ENCODE measurements at regions not wholly inside any gene's neighbourhood (a gene's known extent, or its start where the extent isn't known, plus 50 kb on each side); places are given as distances from the start of the nearest gene placed in this dataset.

DNA sequence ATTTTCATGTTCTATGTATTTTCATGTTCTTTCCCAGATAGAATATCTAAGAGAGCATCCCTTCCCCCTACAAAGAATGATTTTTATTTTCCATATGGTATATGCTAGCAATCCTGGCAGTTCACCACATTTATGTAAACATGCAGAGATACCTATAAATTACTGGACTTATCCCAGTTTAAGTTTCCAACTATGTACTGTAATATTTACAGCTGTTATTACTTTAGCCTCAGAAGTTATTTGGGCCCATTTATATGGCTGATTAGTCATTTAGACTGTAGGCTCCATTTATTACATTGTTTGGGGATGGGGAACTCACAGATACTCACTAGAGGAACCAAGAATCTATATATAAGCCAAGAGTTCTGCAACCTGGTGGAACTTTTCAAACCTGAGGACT is 84.8 kb upstream of the WARS2 start:
- Histone ChIP-seq H4K91ac (ENCODE audit: low read depth, low read length, poor library complexity) (no peak overlapping the region), H3K23ac (ENCODE audit: low read depth, low read length, poor library complexity) (no peak overlapping the region), H3K4me3 (ENCODE audit: low read length in 2 of 2) (no peak overlapping the region), H3K14ac (ENCODE audit: low read length) (no peak overlapping the region), H3K9me3 (replicated peaks in 1 of 2; ENCODE audit: control insufficient read depth in 2 of 2, insufficient read depth in 1 of 2, low read depth in 1 of 2, low read length in 2 of 2) (no peaks in the 10 kb centered on the region), H3K27ac (replicated peaks; ENCODE audit: low read length) (no peak overlapping the region), H2AFZ (ENCODE audit: low read length) (no peak overlapping the region), H2BK120ac (ENCODE audit: low read depth, low read length) (no peak overlapping the region), H3K4ac (ENCODE audit: low read length) (no peak overlapping the region), H3K27me3 (ENCODE audit: control insufficient read depth in 3 of 3, insufficient read depth in 3 of 3, low read depth in 1 of 3, low read length in 3 of 3) (no peaks in the 10 kb centered on the region), H4K8ac (ENCODE audit: low read depth, low read length) (no peak overlapping the region), H3K79me1 (ENCODE audit: low read depth, low read length) (no peaks in the 10 kb centered on the region), H2BK5ac (ENCODE audit: low read length) (no peak overlapping the region), H3K9ac (ENCODE audit: low read depth, low read length, poor library complexity) (no peak overlapping the region), H2BK12ac (ENCODE audit: low read length) (no peak overlapping the region), H2AK5ac (ENCODE audit: low read depth, low read length) (no peak overlapping the region), H3K18ac (ENCODE audit: low read length) (no peak overlapping the region), H3K36me3 (replicated peaks in 1 of 2; ENCODE audit: control insufficient read depth in 2 of 2, insufficient read depth in 2 of 2, low read length in 2 of 2) (no peaks in the 10 kb centered on the region), H3K4me1 (ENCODE audit: control insufficient read depth in 2 of 2, insufficient read depth in 1 of 2, low read depth in 1 of 2, low read length in 2 of 2) (peaks cover 13 to 15% of the 10 kb centered on the region in 2 donors), H2BK15ac (ENCODE audit: low read length) (no peak overlapping the region), H3K4me2 (ENCODE audit: insufficient read depth, low read length, poor library complexity, severe bottlenecking) (no peak overlapping the region)
- no peak for DNase-seq (ENCODE audit: low spot score)

DNA sequence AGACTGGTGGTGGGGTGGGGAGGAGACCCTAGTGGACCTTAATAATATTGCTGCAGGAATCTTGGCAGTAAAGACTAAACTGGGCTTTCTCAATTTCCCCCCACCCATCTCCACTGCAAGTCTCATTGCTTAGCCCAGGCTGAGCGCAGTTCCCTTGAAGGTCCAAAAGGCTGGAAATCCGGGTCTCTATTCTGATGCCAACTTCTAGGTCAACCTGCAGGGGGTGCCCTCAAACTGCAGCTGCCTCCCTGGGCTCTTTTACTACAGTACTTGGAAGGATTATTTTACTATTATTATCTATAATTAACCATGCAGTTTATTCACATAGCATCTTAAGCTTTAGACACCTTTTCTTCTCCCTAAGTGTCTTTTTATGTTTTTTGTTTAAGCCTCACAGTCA is 85.4 kb upstream of the WARS2 start:
- Histone ChIP-seq H3K36me3 (replicated peaks in 1 of 2; ENCODE audit: control insufficient read depth in 2 of 2, insufficient read depth in 2 of 2, low read length in 2 of 2) (no peaks in the 10 kb centered on the region), H3K79me1 (ENCODE audit: low read depth, low read length) (no peaks in the 10 kb centered on the region), H2AK5ac (ENCODE audit: low read depth, low read length) (no peak overlapping the region), H3K4ac (ENCODE audit: low read length) (no peak overlapping the region), H3K4me3 (ENCODE audit: low read length in 2 of 2) (no peak overlapping the region), H2BK5ac (ENCODE audit: low read length) (no peak overlapping the region), H3K9me3 (replicated peaks in 1 of 2; ENCODE audit: control insufficient read depth in 2 of 2, insufficient read depth in 1 of 2, low read depth in 1 of 2, low read length in 2 of 2) (no peaks in the 10 kb centered on the region), H3K27ac (replicated peaks; ENCODE audit: low read length) (no peak overlapping the region), H4K8ac (ENCODE audit: low read depth, low read length) (no peak overlapping the region), H3K4me2 (ENCODE audit: insufficient read depth, low read length, poor library complexity, severe bottlenecking) (no peak overlapping the region), H2AFZ (ENCODE audit: low read length) (no peak overlapping the region), H2BK120ac (ENCODE audit: low read depth, low read length) (no peak overlapping the region), H3K14ac (ENCODE audit: low read length) (no peak overlapping the region), H3K4me1 (ENCODE audit: control insufficient read depth in 2 of 2, insufficient read depth in 1 of 2, low read depth in 1 of 2, low read length in 2 of 2) (peaks cover 13 to 16% of the 10 kb centered on the region in 2 donors), H2BK12ac (ENCODE audit: low read length) (no peak overlapping the region), H3K18ac (ENCODE audit: low read length) (no peak overlapping the region), H4K91ac (ENCODE audit: low read depth, low read length, poor library complexity) (no peak overlapping the region), H3K9ac (ENCODE audit: low read depth, low read length, poor library complexity) (no peak overlapping the region), H3K23ac (ENCODE audit: low read depth, low read length, poor library complexity) (no peak overlapping the region), H2BK15ac (ENCODE audit: low read length) (no peak overlapping the region), H3K27me3 (ENCODE audit: control insufficient read depth in 3 of 3, insufficient read depth in 3 of 3, low read depth in 1 of 3, low read length in 3 of 3) (no peaks in the 10 kb centered on the region)
- no peak for DNase-seq (ENCODE audit: low spot score)
- no CpG with 5 or more reads among the region's 2 CpGs for WGBS, 2 donors (ENCODE audit: extremely low coverage in 2 of 2, insufficient read length in 2 of 2, insufficient replicate concordance in 1 of 2)

DNA sequence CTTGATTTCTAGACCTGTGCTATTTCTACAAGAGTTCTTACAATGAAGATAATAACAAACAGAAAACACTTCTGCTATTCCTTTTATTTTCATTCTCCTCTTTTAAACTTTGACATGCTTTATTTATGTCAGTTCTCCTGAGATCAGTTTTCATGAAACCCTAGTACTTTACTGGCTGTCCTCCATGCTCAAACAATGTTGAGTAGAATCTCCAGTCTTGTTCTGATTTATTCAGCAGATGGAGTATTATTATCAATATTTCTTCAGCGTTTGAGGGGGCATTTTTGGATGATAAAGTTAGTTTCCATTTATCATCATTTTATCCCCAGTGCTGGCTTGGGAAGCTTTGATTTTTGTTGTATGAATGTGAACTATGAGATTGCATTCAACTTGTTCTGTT is 85.9 kb upstream of the WARS2 start:
- no peaks in the 10 kb centered on the region for H3K27me3 ChIP-seq (ENCODE audit: control insufficient read depth in 3 of 3, insufficient read depth in 3 of 3, low read depth in 1 of 3, low read length in 3 of 3)
- no peak for DNase-seq (ENCODE audit: low spot score)
- no peak overlapping the region for H2BK120ac ChIP-seq (ENCODE audit: low read depth, low read length)
- no peaks in the 10 kb centered on the region for H3K36me3 ChIP-seq (replicated peaks in 1 of 2; ENCODE audit: control insufficient read depth in 2 of 2, insufficient read depth in 2 of 2, low read length in 2 of 2)
- H2AK5ac ChIP-seq (ENCODE audit: low read depth, low read length), result no peak overlapping the region
- H3K4me1 ChIP-seq (ENCODE audit: control insufficient read depth in 2 of 2, insufficient read depth in 1 of 2, low read depth in 1 of 2, low read length in 2 of 2), result peaks cover 14 to 17% of the 10 kb centered on the region in 2 donors
- H3K23ac ChIP-seq (ENCODE audit: low read depth, low read length, poor library complexity), result no peak overlapping the region
- no peak overlapping the region for H2BK15ac ChIP-seq (ENCODE audit: low read length)
- no peak overlapping the region for H4K8ac ChIP-seq (ENCODE audit: low read depth, low read length)
- no peak overlapping the region for H3K4me3 ChIP-seq (ENCODE audit: low read length in 2 of 2)
- H3K9me3 ChIP-seq (replicated peaks in 1 of 2; ENCODE audit: control insufficient read depth in 2 of 2, insufficient read depth in 1 of 2, low read depth in 1 of 2, low read length in 2 of 2), result no peaks in the 10 kb centered on the region
- no CpG with 5 or more reads among the region's 1 CpG for WGBS, 2 donors (ENCODE audit: extremely low coverage in 2 of 2, insufficient read length in 2 of 2, insufficient replicate concordance in 1 of 2)
- no peak overlapping the region for H3K4ac ChIP-seq (ENCODE audit: low read length)
- H3K4me2 ChIP-seq (ENCODE audit: insufficient read depth, low read length, poor library complexity, severe bottlenecking), result no peak overlapping the region
- H3K27ac ChIP-seq (replicated peaks; ENCODE audit: low read length), result no peak overlapping the region
- no peak overlapping the region for H3K9ac ChIP-seq (ENCODE audit: low read depth, low read length, poor library complexity)
- H2BK5ac ChIP-seq (ENCODE audit: low read length), result no peak overlapping the region
- no peak overlapping the region for H3K18ac ChIP-seq (ENCODE audit: low read length)
- no peak overlapping the region for H2AFZ ChIP-seq (ENCODE audit: low read length)
- no peak overlapping the region for H3K14ac ChIP-seq (ENCODE audit: low read length)
- no peak overlapping the region for H2BK12ac ChIP-seq (ENCODE audit: low read length)
- no peak overlapping the region for H4K91ac ChIP-seq (ENCODE audit: low read depth, low read length, poor library complexity)
- no peaks in the 10 kb centered on the region for H3K79me1 ChIP-seq (ENCODE audit: low read depth, low read length)

DNA sequence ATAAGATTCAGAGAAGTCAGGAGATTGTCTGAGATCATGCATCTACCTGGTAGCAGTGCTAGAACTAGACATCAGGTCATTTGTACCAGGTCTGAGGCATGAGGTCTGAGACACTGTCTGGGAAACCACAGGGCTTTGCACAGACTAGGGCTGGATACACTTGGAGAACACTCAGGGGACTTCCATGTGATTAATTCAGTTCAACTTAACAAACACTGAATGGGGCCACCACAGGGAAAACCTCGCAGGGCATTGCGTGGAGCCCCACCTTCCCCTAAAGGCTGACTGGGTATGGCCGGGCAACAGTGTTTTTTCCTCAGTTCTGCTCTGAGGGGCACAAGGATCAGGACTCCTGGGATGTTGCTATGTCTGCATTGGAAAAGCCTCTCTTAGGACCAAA is 86.5 kb upstream of the WARS2 start:
- H3K4me3 ChIP-seq (ENCODE audit: low read length in 2 of 2), result no peak overlapping the region
- no peak overlapping the region for H3K4ac ChIP-seq (ENCODE audit: low read length)
- H3K36me3 ChIP-seq (replicated peaks in 1 of 2; ENCODE audit: control insufficient read depth in 2 of 2, insufficient read depth in 2 of 2, low read length in 2 of 2), result no peaks in the 10 kb centered on the region
- no peak overlapping the region for H3K9ac ChIP-seq (ENCODE audit: low read depth, low read length, poor library complexity)
- H2BK120ac ChIP-seq (ENCODE audit: low read depth, low read length), result no peak overlapping the region
- H2AK5ac ChIP-seq (ENCODE audit: low read depth, low read length), result no peak overlapping the region
- no peak overlapping the region for H3K14ac ChIP-seq (ENCODE audit: low read length)
- H2AFZ ChIP-seq (ENCODE audit: low read length), result peak overlapping the region; percentile 77
- no peak for DNase-seq (ENCODE audit: low spot score)
- no CpG with 5 or more reads among the region's 3 CpGs for WGBS, 2 donors (ENCODE audit: extremely low coverage in 2 of 2, insufficient read length in 2 of 2, insufficient replicate concordance in 1 of 2)
- no peak overlapping the region for H3K23ac ChIP-seq (ENCODE audit: low read depth, low read length, poor library complexity)
- H2BK12ac ChIP-seq (ENCODE audit: low read length), result no peak overlapping the region
- H2BK15ac ChIP-seq (ENCODE audit: low read length), result no peak overlapping the region
- H2BK5ac ChIP-seq (ENCODE audit: low read length), result no peak overlapping the region
- peaks cover 15 to 17% of the 10 kb centered on the region in 2 donors for H3K4me1 ChIP-seq (ENCODE audit: control insufficient read depth in 2 of 2, insufficient read depth in 1 of 2, low read depth in 1 of 2, low read length in 2 of 2)
- H3K79me1 ChIP-seq (ENCODE audit: low read depth, low read length), result no peaks in the 10 kb centered on the region
- no peak overlapping the region for H3K4me2 ChIP-seq (ENCODE audit: insufficient read depth, low read length, poor library complexity, severe bottlenecking)
- H4K8ac ChIP-seq (ENCODE audit: low read depth, low read length), result no peak overlapping the region
- H3K27me3 ChIP-seq (ENCODE audit: control insufficient read depth in 3 of 3, insufficient read depth in 3 of 3, low read depth in 1 of 3, low read length in 3 of 3), result no peaks in the 10 kb centered on the region
- H3K18ac ChIP-seq (ENCODE audit: low read length), result no peak overlapping the region
- H4K91ac ChIP-seq (ENCODE audit: low read depth, low read length, poor library complexity), result no peak overlapping the region
- H3K27ac ChIP-seq (replicated peaks; ENCODE audit: low read length), result no peak overlapping the region
- H3K9me3 ChIP-seq (replicated peaks in 1 of 2; ENCODE audit: control insufficient read depth in 2 of 2, insufficient read depth in 1 of 2, low read depth in 1 of 2, low read length in 2 of 2), result no peaks in the 10 kb centered on the region

Measured in neuronal stem cell (in vitro differentiated cells).